ENCODE measurements at regions not wholly inside any gene's neighbourhood (a gene's known extent, or its start where the extent isn't known, plus 50 kb on each side); places are given as distances from the start of the nearest gene placed in this dataset.

DNA sequence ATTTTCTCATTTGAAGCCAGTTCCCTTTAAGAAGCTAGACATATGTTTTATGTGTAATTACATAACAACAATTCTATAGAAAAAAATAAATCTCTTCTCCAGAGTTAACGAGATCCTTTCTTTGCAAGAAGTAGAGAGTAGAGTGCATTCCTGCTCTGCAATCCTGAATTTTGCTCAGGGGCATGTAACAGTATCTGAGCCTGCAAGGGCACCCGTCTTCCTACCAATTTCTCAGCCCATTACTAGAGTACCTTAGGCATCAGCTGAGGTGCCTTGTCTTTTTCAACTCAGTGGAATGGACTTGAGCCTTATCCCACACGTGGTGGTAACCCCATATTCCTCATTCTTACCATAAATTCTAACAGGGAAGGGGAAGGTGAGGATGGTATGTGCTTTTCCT is 205.9 kb downstream of the IKZF2 start:
- H3K4me2 ChIP-seq = no peak overlapping the region
- H3K9ac ChIP-seq = no peak overlapping the region
- ChIA-PET POLR2A (no interaction called here), CTCF (interaction anchor here (0.9 to 1.5 kb wide), 3 partner anchors 13 to 259 kb away, joined by 3 to 5 read pairs (median 3); no protein-coding TSS in a partner anchor)
- DNase-seq = no peak
- WGBS (ENCODE audit: low lambda C conversion rate) = 69% methylated on average over 3 of the region's 3 CpGs
- no peaks in the 10 kb centered on the region for H4K20me1 ChIP-seq (ENCODE audit: insufficient read depth)
- H2AFZ ChIP-seq (ENCODE audit: low read depth) = no peak overlapping the region
- H3K27ac ChIP-seq (ENCODE audit: low read depth in 2 of 2, low read length in 1 of 2) = no peak overlapping the region
- H3K36me3 ChIP-seq (replicated peaks in 1 of 2; ENCODE audit: control insufficient read depth in 1 of 2, insufficient read depth in 2 of 2, low read length in 1 of 2) = no peaks in the 10 kb centered on the region
- TF ChIP-seq TCF12 (IDR thresholded peaks at IDR 0.05) (no peak), JUND (IDR thresholded peaks at IDR 0.05) (no peak)
- H3K9me3 ChIP-seq = no peaks in the 10 kb centered on the region
- H3K4me1 ChIP-seq (ENCODE audit: control insufficient read depth in 1 of 2, insufficient read depth in 2 of 2, low read depth in 1 of 2, low read length in 1 of 2) = peaks cover 0 to 12% of the 10 kb centered on the region in 2 experiments; a peak in 2 of 4 replicates
- H3K4me3 ChIP-seq (ENCODE audit: low read depth in 2 of 2, low read length in 1 of 2) = no peak overlapping the region
- no peaks in the 10 kb centered on the region for H3K79me2 ChIP-seq (ENCODE audit: insufficient read depth)
- no peaks in the 10 kb centered on the region for H3F3A ChIP-seq (replicated peaks; ENCODE audit: insufficient read depth)
- H3K9me2 ChIP-seq = no peaks in the 10 kb centered on the region
- no peaks in the 10 kb centered on the region for H3K27me3 ChIP-seq (ENCODE audit: insufficient read depth)

DNA sequence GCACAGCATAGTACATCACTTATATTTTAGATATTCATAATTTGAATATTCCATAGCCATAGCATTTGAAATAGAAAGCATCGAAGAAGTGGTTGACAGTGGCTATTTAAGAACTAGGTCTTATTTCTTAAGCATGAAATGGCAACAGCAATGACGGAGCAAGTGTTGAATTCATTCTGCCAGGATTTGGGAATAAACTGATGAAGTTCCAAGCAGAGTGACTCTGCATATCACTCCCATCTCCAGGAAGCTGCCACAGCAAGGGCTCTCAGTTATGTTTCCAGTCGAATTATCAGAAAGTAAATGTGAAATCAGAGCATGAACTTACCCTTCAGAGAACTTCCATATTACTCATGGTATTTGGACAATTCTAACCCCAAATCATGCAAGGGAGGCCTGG is 208.1 kb downstream of the IKZF2 start:
- Histone ChIP-seq H3K4me1 (ENCODE audit: control insufficient read depth in 1 of 2, insufficient read depth in 2 of 2, low read depth in 1 of 2, low read length in 1 of 2) (peaks cover 0 to 16% of the 10 kb centered on the region in 2 experiments; a peak in 2 of 4 replicates), H3K9ac (no peak overlapping the region), H2AFZ (ENCODE audit: low read depth) (no peak overlapping the region), H3K4me3 (ENCODE audit: low read depth in 2 of 2, low read length in 1 of 2) (no peak overlapping the region), H3K79me2 (ENCODE audit: insufficient read depth) (no peaks in the 10 kb centered on the region), H3K27ac (ENCODE audit: low read depth in 2 of 2, low read length in 1 of 2) (no peak overlapping the region), H3F3A (replicated peaks; ENCODE audit: insufficient read depth) (no peaks in the 10 kb centered on the region), H3K4me2 (no peak overlapping the region), H3K27me3 (ENCODE audit: insufficient read depth) (no peaks in the 10 kb centered on the region), H3K9me3 (no peaks in the 10 kb centered on the region), H3K36me3 (replicated peaks in 1 of 2; ENCODE audit: control insufficient read depth in 1 of 2, insufficient read depth in 2 of 2, low read length in 1 of 2) (no peaks in the 10 kb centered on the region), H4K20me1 (ENCODE audit: insufficient read depth) (no peaks in the 10 kb centered on the region), H3K9me2 (no peaks in the 10 kb centered on the region)
- TF ChIP-seq GATA2 (CRISPR knock-in tag; IDR thresholded peaks at IDR 0.05) (no peak), TAF1 (IDR thresholded peaks at IDR 0.05; ENCODE audit: borderline replicate concordance, low read depth, low read length) (no peak), JUND (IDR thresholded peaks at IDR 0.05) (no peak), FOXJ3 (CRISPR knock-in tag; IDR thresholded peaks at IDR 0.05) (no peak), TCF12 (IDR thresholded peaks at IDR 0.05) (no peak), GABPA (IDR thresholded peaks at IDR 0.05; ENCODE audit: low read depth) (no peak), CHD2 (IDR thresholded peaks at IDR 0.05; ENCODE audit: low read length, partially characterized antibody) (no peak), EZH2phosphoT487 (IDR thresholded peaks at IDR 0.05; ENCODE audit: borderline replicate concordance, low read depth) (no peak), NFIC (IDR thresholded peaks at IDR 0.05; ENCODE audit: borderline replicate concordance) (no peak)
- TF ChIP-seq, protein P1, sequence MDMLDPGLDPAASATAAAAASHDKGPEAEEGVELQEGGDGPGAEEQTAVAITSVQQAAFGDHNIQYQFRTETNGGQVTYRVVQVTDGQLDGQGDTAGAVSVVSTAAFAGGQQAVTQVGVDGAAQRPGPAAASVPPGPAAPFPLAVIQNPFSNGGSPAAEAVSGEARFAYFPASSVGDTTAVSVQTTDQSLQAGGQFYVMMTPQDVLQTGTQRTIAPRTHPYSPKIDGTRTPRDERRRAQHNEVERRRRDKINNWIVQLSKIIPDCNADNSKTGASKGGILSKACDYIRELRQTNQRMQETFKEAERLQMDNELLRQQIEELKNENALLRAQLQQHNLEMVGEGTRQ (IDR thresholded peaks at IDR 0.05; ENCODE audit: borderline replicate concordance, low read depth, low read length) = no peak
- TF ChIP-seq, protein P2, sequence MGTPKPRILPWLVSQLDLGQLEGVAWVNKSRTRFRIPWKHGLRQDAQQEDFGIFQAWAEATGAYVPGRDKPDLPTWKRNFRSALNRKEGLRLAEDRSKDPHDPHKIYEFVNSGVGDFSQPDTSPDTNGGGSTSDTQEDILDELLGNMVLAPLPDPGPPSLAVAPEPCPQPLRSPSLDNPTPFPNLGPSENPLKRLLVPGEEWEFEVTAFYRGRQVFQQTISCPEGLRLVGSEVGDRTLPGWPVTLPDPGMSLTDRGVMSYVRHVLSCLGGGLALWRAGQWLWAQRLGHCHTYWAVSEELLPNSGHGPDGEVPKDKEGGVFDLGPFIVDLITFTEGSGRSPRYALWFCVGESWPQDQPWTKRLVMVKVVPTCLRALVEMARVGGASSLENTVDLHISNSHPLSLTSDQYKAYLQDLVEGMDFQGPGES (IDR thresholded peaks at IDR 0.05; ENCODE audit: low read depth, low read length) = no peak
- TF ChIP-seq, protein P3, sequence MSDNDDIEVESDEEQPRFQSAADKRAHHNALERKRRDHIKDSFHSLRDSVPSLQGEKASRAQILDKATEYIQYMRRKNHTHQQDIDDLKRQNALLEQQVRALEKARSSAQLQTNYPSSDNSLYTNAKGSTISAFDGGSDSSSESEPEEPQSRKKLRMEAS (IDR thresholded peaks at IDR 0.05; ENCODE audit: low read depth) = no peak
- TF ChIP-seq, protein P4, sequence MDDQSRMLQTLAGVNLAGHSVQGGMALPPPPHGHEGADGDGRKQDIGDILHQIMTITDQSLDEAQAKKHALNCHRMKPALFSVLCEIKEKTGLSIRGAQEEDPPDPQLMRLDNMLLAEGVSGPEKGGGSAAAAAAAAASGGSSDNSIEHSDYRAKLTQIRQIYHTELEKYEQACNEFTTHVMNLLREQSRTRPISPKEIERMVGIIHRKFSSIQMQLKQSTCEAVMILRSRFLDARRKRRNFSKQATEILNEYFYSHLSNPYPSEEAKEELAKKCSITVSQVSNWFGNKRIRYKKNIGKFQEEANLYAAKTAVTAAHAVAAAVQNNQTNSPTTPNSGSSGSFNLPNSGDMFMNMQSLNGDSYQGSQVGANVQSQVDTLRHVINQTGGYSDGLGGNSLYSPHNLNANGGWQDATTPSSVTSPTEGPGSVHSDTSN (IDR thresholded peaks at IDR 0.05) = no peak
- TF ChIP-seq, protein P5, sequence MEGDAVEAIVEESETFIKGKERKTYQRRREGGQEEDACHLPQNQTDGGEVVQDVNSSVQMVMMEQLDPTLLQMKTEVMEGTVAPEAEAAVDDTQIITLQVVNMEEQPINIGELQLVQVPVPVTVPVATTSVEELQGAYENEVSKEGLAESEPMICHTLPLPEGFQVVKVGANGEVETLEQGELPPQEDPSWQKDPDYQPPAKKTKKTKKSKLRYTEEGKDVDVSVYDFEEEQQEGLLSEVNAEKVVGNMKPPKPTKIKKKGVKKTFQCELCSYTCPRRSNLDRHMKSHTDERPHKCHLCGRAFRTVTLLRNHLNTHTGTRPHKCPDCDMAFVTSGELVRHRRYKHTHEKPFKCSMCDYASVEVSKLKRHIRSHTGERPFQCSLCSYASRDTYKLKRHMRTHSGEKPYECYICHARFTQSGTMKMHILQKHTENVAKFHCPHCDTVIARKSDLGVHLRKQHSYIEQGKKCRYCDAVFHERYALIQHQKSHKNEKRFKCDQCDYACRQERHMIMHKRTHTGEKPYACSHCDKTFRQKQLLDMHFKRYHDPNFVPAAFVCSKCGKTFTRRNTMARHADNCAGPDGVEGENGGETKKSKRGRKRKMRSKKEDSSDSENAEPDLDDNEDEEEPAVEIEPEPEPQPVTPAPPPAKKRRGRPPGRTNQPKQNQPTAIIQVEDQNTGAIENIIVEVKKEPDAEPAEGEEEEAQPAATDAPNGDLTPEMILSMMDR (IDR thresholded peaks at IDR 0.05) = no peak
- ChIA-PET POLR2A (no interaction called here), CTCF (no interaction called here)
- 67% methylated on average over 3 of the region's 3 CpGs for WGBS (ENCODE audit: low lambda C conversion rate)
- no peak for DNase-seq
